Suprapubic skin (tissue), 4 donors: ENCODE measurements at regions not wholly inside any gene's neighbourhood (a gene's known extent, or its start where the extent isn't known, plus 50 kb on each side); places are given as distances from the start of the nearest gene placed in this dataset.

Experiments
- CTCF ChIP-seq, 2 donors: fragments of 200-600 bp in 1 of 2; fragments of 450-650 bp in 1 of 2; sonication (generic) in 1 of 2; IDR thresholded peaks; one replicate each; pipeline ENCODE4 v1.5.1; 2016 to 2019; ENCODE audit warnings: antibody characterized with exemption in 2 of 2, mild to moderate bottlenecking in 1 of 2, moderate library complexity in 1 of 2
- POLR2A ChIP-seq, 2 donors: fragments of 450-650 bp; IDR thresholded peaks; one replicate each; pipeline ENCODE4 v1.6.1; 2017; ENCODE audit warnings: antibody characterized with exemption in 2 of 2, mild to moderate bottlenecking in 2 of 2, moderate library complexity in 2 of 2
- POLR2AphosphoS5 ChIP-seq, 3 donors: sonication (generic); formaldehyde crosslinking; IDR thresholded peaks; one replicate each; pipeline ENCODE4 v1.6.1; 2017; ENCODE audit warnings: antibody characterized with exemption in 3 of 3

- TF ChIP-seq CTCF (IDR thresholded peaks at IDR 0.05) (no peak), POLR2A (IDR thresholded peaks at IDR 0.05) (no peak), POLR2AphosphoS5 (IDR thresholded peaks at IDR 0.05) (no peak)
These were observed 175.6 kb upstream of the DAB1 start for GRCh38 chr1:57599236-57599994.
